Lung (tissue), 11 donors: ENCODE measurements at regions not wholly inside any gene's neighbourhood (a gene's known extent, or its start where the extent isn't known, plus 50 kb on each side); places are given as distances from the start of the nearest gene placed in this dataset.
"Not testable (repeated sequence)": the region's sequence is repeated elsewhere in the genome, so short reads cannot be mapped to it uniquely, and the experiment has no call there.

Source experiments
- ATAC-seq: fragments of 200-7000 bp; cut with Tn5 transposase; one replicate; pipeline ENCODE4 v1.9.1; 2020; ENCODE audit warnings: moderate number of reproducible peaks; ENCODE audit not compliant: insufficient read depth, low FRiP score
- DNase-seq, 3 donors: peaks; one replicate each; pipeline ENCODE4 v3.0.0-alpha.2; 2013 to 2017
- H3K27ac ChIP-seq, 2 donors: one replicate each; pipeline ENCODE4 v1.5.1; 2013; ENCODE audit warnings: mild to moderate bottlenecking in 2 of 2, moderate library complexity in 2 of 2, control low read depth in 1 of 2, inconsistent platforms in 1 of 2, low read depth in 1 of 2, low read length in 1 of 2
- H3K27me3 ChIP-seq, 3 donors: one replicate each; pipeline ENCODE4 v1.5.1; 2013; ENCODE audit warnings: low read length in 2 of 3; ENCODE audit not compliant: control insufficient read depth in 3 of 3, insufficient read depth in 3 of 3
- H3K36me3 ChIP-seq, 4 donors: one replicate each; pipeline ENCODE4 v1.5.1; 2013; ENCODE audit warnings: low read length in 4 of 4, mild to moderate bottlenecking in 1 of 4, moderate library complexity in 1 of 4; ENCODE audit not compliant: control insufficient read depth in 4 of 4, insufficient read depth in 4 of 4
- H3K4me1 ChIP-seq, 5 donors: one replicate each; pipeline ENCODE4 v1.5.1; 2013; ENCODE audit warnings: low read length in 5 of 5, mild to moderate bottlenecking in 2 of 5, moderate library complexity in 1 of 5; ENCODE audit not compliant: control insufficient read depth in 5 of 5, insufficient read depth in 5 of 5
- H3K4me3 ChIP-seq: one replicate; pipeline ENCODE4 v1.5.1; 2013; ENCODE audit warnings: mild to moderate bottlenecking, control low read depth, moderate library complexity
- H3K9ac ChIP-seq, 2 donors: one replicate each; pipeline ENCODE4 v1.5.1; 2013; ENCODE audit warnings: low read length in 2 of 2, control low read depth in 1 of 2; ENCODE audit not compliant: insufficient read depth in 1 of 2
- H3K9me3 ChIP-seq, 4 donors: one replicate each; pipeline ENCODE4 v1.5.1; 2013; ENCODE audit warnings: low read length in 3 of 4, mild to moderate bottlenecking in 1 of 4, moderate library complexity in 1 of 4; ENCODE audit not compliant: control insufficient read depth in 4 of 4, insufficient read depth in 3 of 4
- WGBS, 2 donors: extraction: QIAGEN DNeasy Blood & Tissue Kit; methylation state at CpG; one replicate each; pipeline ENCODE4 v1.1.7; 2013; 5-methylcytosine and 5-hydroxymethylcytosine counted together
- TF ChIP-seq, protein P1 (sequence below): IDR thresholded peaks from 2 replicates; pipeline ENCODE4 v1.5.1; 2012; ENCODE audit warnings: mild to moderate bottlenecking; ENCODE audit errors: control extremely low read depth, extremely low read depth
- donor health status: control.
- donor health status: control.
- donor health status: Bipolar disorder and iron deficiency.
- donor health status: healthy.
- donor health status: DM: yes; HTN: yes; CAD: no.

- Histone ChIP-seq H3K4me3 (no peak overlapping the region), H3K9ac (no peak overlapping the region), H3K27me3 (peaks cover 0 to 4% (median 2%) of the 10 kb centered on the region in 3 donors), H3K27ac (no peak overlapping the region), H3K9me3 (no peaks in the 10 kb centered on the region), H3K4me1 (no peaks in the 10 kb centered on the region), H3K36me3 (no peaks in the 10 kb centered on the region)
- no peak for ATAC-seq
- TF ChIP-seq, protein P1, sequence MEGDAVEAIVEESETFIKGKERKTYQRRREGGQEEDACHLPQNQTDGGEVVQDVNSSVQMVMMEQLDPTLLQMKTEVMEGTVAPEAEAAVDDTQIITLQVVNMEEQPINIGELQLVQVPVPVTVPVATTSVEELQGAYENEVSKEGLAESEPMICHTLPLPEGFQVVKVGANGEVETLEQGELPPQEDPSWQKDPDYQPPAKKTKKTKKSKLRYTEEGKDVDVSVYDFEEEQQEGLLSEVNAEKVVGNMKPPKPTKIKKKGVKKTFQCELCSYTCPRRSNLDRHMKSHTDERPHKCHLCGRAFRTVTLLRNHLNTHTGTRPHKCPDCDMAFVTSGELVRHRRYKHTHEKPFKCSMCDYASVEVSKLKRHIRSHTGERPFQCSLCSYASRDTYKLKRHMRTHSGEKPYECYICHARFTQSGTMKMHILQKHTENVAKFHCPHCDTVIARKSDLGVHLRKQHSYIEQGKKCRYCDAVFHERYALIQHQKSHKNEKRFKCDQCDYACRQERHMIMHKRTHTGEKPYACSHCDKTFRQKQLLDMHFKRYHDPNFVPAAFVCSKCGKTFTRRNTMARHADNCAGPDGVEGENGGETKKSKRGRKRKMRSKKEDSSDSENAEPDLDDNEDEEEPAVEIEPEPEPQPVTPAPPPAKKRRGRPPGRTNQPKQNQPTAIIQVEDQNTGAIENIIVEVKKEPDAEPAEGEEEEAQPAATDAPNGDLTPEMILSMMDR, result no peak
- WGBS, 2 donors, result 80 to 89% methylated on average over 4 of the region's 4 CpGs
- DNase-seq, result no peak
These were observed 67.8 kb upstream of the CHRNB4 start for GRCh38 chr15:78708713-78709260.

DNA sequence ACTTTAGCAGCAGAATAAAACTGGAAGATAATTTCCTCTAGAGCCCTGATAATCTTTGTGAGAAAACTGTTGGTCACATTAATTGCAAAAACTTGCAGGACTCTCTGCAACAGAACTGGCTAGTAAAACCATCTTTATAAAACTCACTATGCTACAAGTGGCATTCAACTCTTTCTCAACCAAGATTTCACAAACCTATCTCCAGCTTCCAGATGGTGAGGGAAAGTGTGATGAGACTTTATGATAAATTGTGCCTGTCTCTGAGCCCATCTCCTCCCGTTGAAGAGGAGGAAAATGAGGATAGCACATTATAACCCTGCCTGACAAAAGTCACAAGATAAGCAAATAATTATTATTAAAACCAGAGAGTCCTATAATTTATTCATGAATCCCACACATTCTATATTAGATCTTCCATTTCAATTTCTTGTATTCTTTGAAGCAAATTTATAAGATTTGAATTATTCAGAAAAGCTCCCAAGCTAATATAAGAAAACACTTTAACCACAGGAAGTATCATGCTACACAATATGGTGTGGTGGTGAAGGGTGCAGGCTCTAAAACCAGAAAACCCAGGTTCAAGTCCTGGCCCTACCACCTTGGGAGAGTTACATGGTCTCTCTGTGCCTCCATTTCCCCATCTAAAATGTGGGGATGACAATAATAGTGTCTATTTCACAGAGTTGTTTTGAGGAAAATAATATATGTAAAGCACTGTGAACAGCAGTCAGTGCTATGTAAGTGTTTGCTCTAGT lies 65.6 kb upstream of the CHRNB4 start:
- not testable (repeated sequence) for DNase-seq, ATAC-seq, H3K36me3 ChIP-seq, H3K27me3 ChIP-seq, H3K9me3 ChIP-seq, H3K4me3 ChIP-seq, H3K9ac ChIP-seq, H3K27ac ChIP-seq, H3K4me1 ChIP-seq
- 39 to 44% methylated on average over 1 of the region's 1 CpG for WGBS, 2 donors

- H3K4me1 ChIP-seq, H3K27ac ChIP-seq, H3K9me3 ChIP-seq, H3K27me3 ChIP-seq, ATAC-seq, H3K4me3 ChIP-seq, DNase-seq, H3K36me3 ChIP-seq, H3K9ac ChIP-seq: not testable (repeated sequence)
- WGBS, 2 donors, result 90 to 93% methylated on average over 5 of the region's 5 CpGs
These were observed 62.5 kb upstream of the CHRNB4 start for GRCh38 chr15:78703334-78704056.

- H3K4me1 ChIP-seq, result no peaks in the 10 kb centered on the region
- peaks cover 0 to 2% (median 0%) of the 10 kb centered on the region in 3 donors for H3K27me3 ChIP-seq
- no peak overlapping the region for H3K4me3 ChIP-seq
- H3K27ac ChIP-seq, result no peak overlapping the region
- DNase-seq (no peak), ATAC-seq (no peak)
- no peak overlapping the region for H3K9ac ChIP-seq
- H3K36me3 ChIP-seq, result no peaks in the 10 kb centered on the region
- H3K9me3 ChIP-seq, result no peaks in the 10 kb centered on the region
- TF ChIP-seq, protein P1, result no peak
These were observed 61.8 kb upstream of the CHRNB4 start for GRCh38 chr15:78702609-78703333.
